ENCODE measurements at regions not wholly inside any gene's neighbourhood (a gene's known extent, or its start where the extent isn't known, plus 50 kb on each side); places are given as distances from the start of the nearest gene placed in this dataset.

DNA sequence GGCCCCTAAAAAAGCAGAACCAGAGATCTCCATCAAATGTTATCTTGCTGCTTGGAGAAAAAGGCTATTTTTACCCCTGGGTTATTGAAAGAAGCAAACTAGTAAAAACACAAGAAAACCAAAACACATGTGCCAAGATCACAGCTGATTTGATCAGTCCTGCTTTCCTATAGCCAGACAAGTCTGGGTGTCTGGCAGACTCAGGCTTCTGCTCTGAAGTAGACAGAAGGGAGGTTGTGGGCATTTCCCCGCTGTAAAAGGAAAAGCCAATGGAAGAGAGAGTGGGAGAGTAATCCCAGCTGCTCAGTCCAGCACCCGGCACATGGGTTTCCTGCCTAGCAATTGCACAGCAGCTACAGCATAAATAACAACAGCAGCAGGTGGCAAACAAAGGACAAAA lies 177.9 kb downstream of the PHLDA1 start:
- no peaks in the 10 kb centered on the region for H3K9me3 ChIP-seq (ENCODE audit: insufficient read depth, low read depth, low read length)
- H3K9ac ChIP-seq (ENCODE audit: low read depth, low read length, poor library complexity, severe bottlenecking): no peak overlapping the region
- H3K36me3 ChIP-seq (ENCODE audit: insufficient read depth, low read length): no peaks in the 10 kb centered on the region
- no peaks in the 10 kb centered on the region for H3K4me1 ChIP-seq (ENCODE audit: insufficient read depth, low read length, poor library complexity, severe bottlenecking)
- no peaks in the 10 kb centered on the region for H4K20me1 ChIP-seq (ENCODE audit: insufficient read depth, low read length, poor library complexity, severe bottlenecking)
- no peak for TF ChIP-seq EZH2phosphoT487 (IDR thresholded peaks at IDR 0.05; ENCODE audit: borderline replicate concordance)
- TF ChIP-seq, protein P1, sequence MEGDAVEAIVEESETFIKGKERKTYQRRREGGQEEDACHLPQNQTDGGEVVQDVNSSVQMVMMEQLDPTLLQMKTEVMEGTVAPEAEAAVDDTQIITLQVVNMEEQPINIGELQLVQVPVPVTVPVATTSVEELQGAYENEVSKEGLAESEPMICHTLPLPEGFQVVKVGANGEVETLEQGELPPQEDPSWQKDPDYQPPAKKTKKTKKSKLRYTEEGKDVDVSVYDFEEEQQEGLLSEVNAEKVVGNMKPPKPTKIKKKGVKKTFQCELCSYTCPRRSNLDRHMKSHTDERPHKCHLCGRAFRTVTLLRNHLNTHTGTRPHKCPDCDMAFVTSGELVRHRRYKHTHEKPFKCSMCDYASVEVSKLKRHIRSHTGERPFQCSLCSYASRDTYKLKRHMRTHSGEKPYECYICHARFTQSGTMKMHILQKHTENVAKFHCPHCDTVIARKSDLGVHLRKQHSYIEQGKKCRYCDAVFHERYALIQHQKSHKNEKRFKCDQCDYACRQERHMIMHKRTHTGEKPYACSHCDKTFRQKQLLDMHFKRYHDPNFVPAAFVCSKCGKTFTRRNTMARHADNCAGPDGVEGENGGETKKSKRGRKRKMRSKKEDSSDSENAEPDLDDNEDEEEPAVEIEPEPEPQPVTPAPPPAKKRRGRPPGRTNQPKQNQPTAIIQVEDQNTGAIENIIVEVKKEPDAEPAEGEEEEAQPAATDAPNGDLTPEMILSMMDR (conservative IDR thresholded peaks at IDR 0.05; ENCODE audit: low read length): no peak
- H3K79me2 ChIP-seq (ENCODE audit: insufficient read depth, low read length): no peaks in the 10 kb centered on the region
- H3K4me2 ChIP-seq (ENCODE audit: low read depth, low read length, poor library complexity, severe bottlenecking): no peak overlapping the region
- H3K27me3 ChIP-seq (ENCODE audit: insufficient read depth, low read length, poor library complexity, severe bottlenecking): no peaks in the 10 kb centered on the region
- no peak overlapping the region for H2AFZ ChIP-seq (ENCODE audit: low read length)
- H3K9me2 ChIP-seq (replicated peaks; ENCODE audit: low read depth, low read length): no peaks in the 10 kb centered on the region
- no peaks in the 10 kb centered on the region for H3F3A ChIP-seq (ENCODE audit: low read depth)
- no peak overlapping the region for H3K4me3 ChIP-seq (ENCODE audit: low read length, poor library complexity, severe bottlenecking)

DNA sequence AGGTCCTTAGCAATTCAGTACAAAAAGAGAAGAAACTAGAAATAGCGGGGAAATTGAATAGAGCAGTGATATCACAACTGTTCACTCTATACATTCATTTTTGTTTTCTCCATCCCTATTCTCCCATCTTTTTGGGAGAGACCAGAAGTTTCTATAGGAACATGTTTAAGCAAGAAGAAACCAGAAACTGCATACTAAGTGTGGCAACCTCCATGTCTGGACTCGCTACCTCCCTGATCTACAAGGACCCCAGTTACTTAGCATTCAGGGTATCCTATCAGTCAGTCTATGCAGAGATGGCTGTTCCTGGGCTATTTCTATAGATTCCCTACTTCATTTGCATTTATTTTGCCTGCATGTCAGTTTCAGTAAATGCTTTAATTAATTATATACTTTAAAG lies 178.6 kb downstream of the PHLDA1 start:
- no peaks in the 10 kb centered on the region for H3F3A ChIP-seq (ENCODE audit: low read depth)
- H3K4me2 ChIP-seq (ENCODE audit: low read depth, low read length, poor library complexity, severe bottlenecking): no peak overlapping the region
- TF ChIP-seq EZH2phosphoT487 (IDR thresholded peaks at IDR 0.05; ENCODE audit: borderline replicate concordance): no peak
- TF ChIP-seq, protein P1 (conservative IDR thresholded peaks at IDR 0.05; ENCODE audit: low read length): no peak

DNA sequence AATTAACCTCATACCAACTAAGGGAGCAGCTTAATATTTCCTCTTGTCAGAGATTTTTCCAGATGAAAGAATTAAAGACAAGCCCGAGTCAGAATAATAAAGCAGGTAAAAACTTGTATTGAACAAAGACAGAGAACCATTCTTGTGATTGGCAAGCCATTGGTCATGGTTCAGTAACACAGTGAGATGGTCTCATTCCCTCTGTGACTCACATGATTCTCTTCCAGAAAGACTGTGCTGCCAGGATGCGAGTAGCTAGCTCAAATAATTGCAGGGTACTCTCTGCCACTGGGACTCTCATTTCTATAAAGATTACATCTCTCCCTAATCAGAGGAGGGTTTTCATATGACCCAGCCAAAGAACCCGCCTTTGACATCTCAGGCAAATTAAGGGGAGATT lies 179.4 kb downstream of the PHLDA1 start:
- H3K9ac ChIP-seq (ENCODE audit: low read depth, low read length, poor library complexity, severe bottlenecking): no peak overlapping the region
- H3K4me1 ChIP-seq (ENCODE audit: insufficient read depth, low read length, poor library complexity, severe bottlenecking): no peaks in the 10 kb centered on the region
- no peaks in the 10 kb centered on the region for H3K9me2 ChIP-seq (replicated peaks; ENCODE audit: low read depth, low read length)
- no peaks in the 10 kb centered on the region for H3K36me3 ChIP-seq (ENCODE audit: insufficient read depth, low read length)
- H3K4me3 ChIP-seq (ENCODE audit: low read length, poor library complexity, severe bottlenecking): no peak overlapping the region
- H3K79me2 ChIP-seq (ENCODE audit: insufficient read depth, low read length): no peaks in the 10 kb centered on the region
- no peak overlapping the region for H3K4me2 ChIP-seq (ENCODE audit: low read depth, low read length, poor library complexity, severe bottlenecking)
- no peak for TF ChIP-seq EZH2phosphoT487 (IDR thresholded peaks at IDR 0.05; ENCODE audit: borderline replicate concordance)
- TF ChIP-seq, protein P1 (conservative IDR thresholded peaks at IDR 0.05; ENCODE audit: low read length): no peak
- no peak overlapping the region for H2AFZ ChIP-seq (ENCODE audit: low read length)
- no peaks in the 10 kb centered on the region for H3F3A ChIP-seq (ENCODE audit: low read depth)
- no peaks in the 10 kb centered on the region for H3K9me3 ChIP-seq (ENCODE audit: insufficient read depth, low read depth, low read length)
- H3K27me3 ChIP-seq (ENCODE audit: insufficient read depth, low read length, poor library complexity, severe bottlenecking): no peaks in the 10 kb centered on the region
- H4K20me1 ChIP-seq (ENCODE audit: insufficient read depth, low read length, poor library complexity, severe bottlenecking): no peaks in the 10 kb centered on the region

More for the DNA sequence above, 178.6 kb downstream of the PHLDA1 start:
- Histone ChIP-seq H3K9me3 (ENCODE audit: insufficient read depth, low read depth, low read length) (no peaks in the 10 kb centered on the region), H4K20me1 (ENCODE audit: insufficient read depth, low read length, poor library complexity, severe bottlenecking) (no peaks in the 10 kb centered on the region), H3K4me1 (ENCODE audit: insufficient read depth, low read length, poor library complexity, severe bottlenecking) (no peaks in the 10 kb centered on the region), H2AFZ (ENCODE audit: low read length) (no peak overlapping the region), H3K36me3 (ENCODE audit: insufficient read depth, low read length) (no peaks in the 10 kb centered on the region), H3K9me2 (replicated peaks; ENCODE audit: low read depth, low read length) (no peaks in the 10 kb centered on the region), H3K4me3 (ENCODE audit: low read length, poor library complexity, severe bottlenecking) (no peak overlapping the region), H3K27me3 (ENCODE audit: insufficient read depth, low read length, poor library complexity, severe bottlenecking) (no peaks in the 10 kb centered on the region), H3K9ac (ENCODE audit: low read depth, low read length, poor library complexity, severe bottlenecking) (no peak overlapping the region), H3K79me2 (ENCODE audit: insufficient read depth, low read length) (no peaks in the 10 kb centered on the region)

Data from Loucy (cell line).